Thymus (tissue), 11 donors: ENCODE measurements at regions not wholly inside any gene's neighbourhood (a gene's known extent, or its start where the extent isn't known, plus 50 kb on each side); places are given as distances from the start of the nearest gene placed in this dataset.

Source experiments
- DNase-seq, 9 donors: peaks; one replicate each; pipeline ENCODE4 v3.0.0-alpha.2; 2013; ENCODE audit warnings: low spot score in 9 of 9, low read depth in 6 of 9, missing footprints in 1 of 9
- H3K27ac ChIP-seq, 2 donors: one replicate each; pipeline ENCODE4 v1.5.1; 2013; ENCODE audit warnings: control low read depth in 1 of 2, low read depth in 1 of 2, low read length in 1 of 2, mild to moderate bottlenecking in 1 of 2, moderate library complexity in 1 of 2
- H3K27me3 ChIP-seq, 2 donors: one replicate each; pipeline ENCODE4 v1.5.1; 2013; ENCODE audit warnings: low read length in 1 of 2; ENCODE audit not compliant: control insufficient read depth in 2 of 2, insufficient read depth in 1 of 2
- H3K36me3 ChIP-seq, 2 donors: one replicate each; pipeline ENCODE4 v1.5.1; 2013; ENCODE audit warnings: low read length in 1 of 2, mild to moderate bottlenecking in 1 of 2, moderate library complexity in 1 of 2; ENCODE audit not compliant: control insufficient read depth in 2 of 2, insufficient read depth in 2 of 2
- H3K4me1 ChIP-seq, 2 donors: one replicate each; pipeline ENCODE4 v1.5.1; 2013; ENCODE audit warnings: low read length in 2 of 2; ENCODE audit not compliant: control insufficient read depth in 2 of 2, insufficient read depth in 2 of 2
- H3K4me3 ChIP-seq, 2 donors: one replicate each; pipeline ENCODE4 v1.5.1; 2013; ENCODE audit warnings: low read length in 2 of 2, control low read depth in 1 of 2, mild to moderate bottlenecking in 1 of 2
- H3K9me3 ChIP-seq, 2 donors: one replicate each; pipeline ENCODE4 v1.5.1; 2013; ENCODE audit warnings: low read length in 1 of 2, mild to moderate bottlenecking in 1 of 2; ENCODE audit not compliant: control insufficient read depth in 2 of 2, insufficient read depth in 1 of 2
- WGBS: extraction: QIAGEN DNeasy Blood & Tissue Kit; methylation state at CpG from one replicate; pipeline ENCODE4 v1.1.7; 2013; 5-methylcytosine and 5-hydroxymethylcytosine counted together
- donor health status: healthy.

DNA sequence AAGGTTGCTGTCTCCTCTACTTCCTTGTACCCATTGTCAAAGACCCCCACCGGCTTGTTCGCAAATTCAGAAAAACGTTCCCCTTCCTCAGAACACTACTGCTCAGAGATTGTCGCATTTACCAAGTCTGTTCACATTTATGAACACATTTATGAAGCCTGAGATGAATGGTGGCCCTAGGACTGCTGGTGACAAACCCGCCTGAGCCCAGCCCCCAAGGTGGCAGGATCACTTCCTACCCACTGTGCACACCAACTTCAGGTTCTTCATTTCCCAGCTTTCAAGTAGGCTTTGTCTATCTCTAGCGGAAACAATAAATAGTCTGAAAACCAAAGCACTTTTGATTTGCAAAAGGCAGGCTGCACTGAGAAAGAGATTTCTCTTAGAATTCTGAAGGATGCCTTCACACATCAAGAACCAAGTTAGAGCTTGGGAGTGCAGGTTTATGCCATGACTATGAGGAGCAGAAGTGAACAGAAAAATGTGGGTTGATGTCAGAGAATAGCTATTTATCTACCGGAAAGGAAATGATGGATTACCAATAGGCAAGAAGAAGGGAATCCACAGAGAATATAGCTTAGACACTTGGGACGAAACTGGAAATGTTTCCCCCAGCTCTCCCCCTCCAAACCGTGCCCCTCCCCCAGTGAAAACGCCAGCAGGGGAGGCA, 200.5 kb downstream of the TOMM20 start:
- Histone ChIP-seq H3K4me1 (peaks cover 16 to 46% of the 10 kb centered on the region in 2 donors), H3K4me3 (no peak overlapping the region), H3K9me3 (peaks cover 0 to 4% of the 10 kb centered on the region in 2 donors), H3K27ac (no peak overlapping the region), H3K36me3 (no peaks in the 10 kb centered on the region), H3K27me3 (no peaks in the 10 kb centered on the region)
- 64% methylated on average over 10 of the region's 10 CpGs for WGBS
- peak in 3 of 9 donors; percentile 19 to 64 (median 47) for DNase-seq

DNA sequence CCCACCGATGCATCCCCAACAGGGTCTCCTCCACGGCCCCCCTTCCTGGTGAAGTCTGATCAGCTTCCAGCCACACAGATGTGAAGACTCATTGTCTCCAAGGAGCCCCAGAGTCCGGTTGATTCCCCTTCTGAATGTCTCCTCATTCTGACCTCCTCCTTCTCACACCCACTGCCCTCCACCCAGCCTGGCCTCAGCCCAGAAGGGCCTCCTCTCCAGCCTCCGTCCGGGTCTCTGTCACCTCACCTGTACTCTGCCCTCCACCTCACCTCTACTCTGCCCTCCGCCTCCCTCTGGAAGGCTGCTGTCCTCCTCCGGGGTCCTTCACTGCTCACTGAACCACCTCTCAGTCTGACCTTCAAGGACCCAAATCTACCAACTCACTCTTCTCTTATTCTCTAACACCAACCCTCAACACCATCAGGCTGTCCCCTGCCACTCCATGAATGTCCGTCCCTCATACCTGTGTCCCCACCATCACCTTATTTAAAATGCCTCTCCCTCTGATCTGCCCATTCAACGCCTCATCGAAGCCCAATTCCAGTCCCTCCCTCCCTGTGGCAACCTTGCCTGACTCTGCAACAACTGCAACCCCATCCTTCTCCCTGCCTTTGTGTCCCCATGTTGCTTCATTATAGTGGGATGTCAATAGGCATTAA, 201.2 kb downstream of the TOMM20 start:
- Histone ChIP-seq H3K27ac (peak overlapping the region in 1 of 2 donors; percentile 78), H3K4me1 (peaks cover 16 to 42% of the 10 kb centered on the region in 2 donors), H3K36me3 (no peaks in the 10 kb centered on the region), H3K9me3 (peaks cover 0 to 4% of the 10 kb centered on the region in 2 donors), H3K27me3 (no peaks in the 10 kb centered on the region), H3K4me3 (no peak overlapping the region)
- WGBS = 97% methylated on average over 10 of the region's 10 CpGs
- no peak for DNase-seq

DNA sequence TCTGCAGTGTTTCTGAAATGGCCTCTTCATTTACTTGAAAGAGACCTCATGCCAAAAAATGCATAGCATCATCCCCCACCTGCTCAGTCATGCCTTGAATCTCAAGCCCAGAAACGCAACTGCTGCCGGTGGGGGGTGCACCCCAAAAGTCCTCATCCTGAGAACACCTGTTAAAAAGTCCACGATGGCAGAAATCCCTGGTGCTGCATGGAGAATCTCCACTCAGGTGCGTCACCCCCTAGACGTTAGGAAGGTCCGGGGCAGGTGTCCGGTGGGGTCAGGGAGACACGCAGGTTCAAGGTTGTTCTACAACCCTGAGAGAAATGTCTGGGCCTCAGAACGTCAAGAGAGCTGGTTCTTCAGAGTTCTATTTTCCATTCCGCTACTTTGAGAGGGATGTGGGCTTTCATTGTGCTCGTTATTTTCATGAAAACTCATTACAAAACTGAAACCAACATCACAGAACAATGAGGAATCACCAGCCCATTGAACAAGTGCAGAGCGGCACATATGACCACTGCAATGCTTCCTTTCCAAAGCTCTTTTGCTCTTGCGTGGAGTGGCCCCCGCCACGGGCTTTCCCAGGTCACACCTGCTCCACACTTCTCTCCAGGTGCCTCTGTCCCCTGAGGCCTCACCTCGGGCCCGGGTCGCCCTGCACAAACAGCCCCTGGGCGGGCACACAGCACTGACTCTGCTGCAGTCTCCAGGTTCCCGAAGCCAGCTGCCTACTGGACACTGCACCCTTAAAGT, 201.9 kb downstream of the TOMM20 start:
- H3K9me3 ChIP-seq = peaks cover 0 to 4% of the 10 kb centered on the region in 2 donors
- no peaks in the 10 kb centered on the region for H3K36me3 ChIP-seq
- WGBS = 61% methylated on average over 20 of the region's 20 CpGs
- peak overlapping the region in 1 of 2 donors; percentile 78 for H3K27ac ChIP-seq
- DNase-seq = peak in 2 of 9 donors; percentile 18 to 52
- H3K4me3 ChIP-seq = no peak overlapping the region
- H3K27me3 ChIP-seq = no peaks in the 10 kb centered on the region
- H3K4me1 ChIP-seq = peaks cover 16 to 42% of the 10 kb centered on the region in 2 donors

DNA sequence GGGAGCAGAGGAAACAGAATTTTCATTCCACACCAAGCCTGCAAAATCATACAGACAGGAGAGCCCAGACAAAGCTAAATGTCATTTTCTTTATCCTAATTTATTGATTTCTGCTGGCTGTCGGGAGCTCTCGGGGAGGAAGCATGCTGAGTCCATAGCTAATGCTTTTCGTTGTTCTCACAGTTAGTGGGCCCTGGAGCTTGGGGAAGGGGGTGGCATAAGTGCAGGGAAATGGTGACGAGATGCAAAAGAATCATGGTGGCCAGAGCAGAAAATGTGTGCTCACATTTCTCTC, 202.4 kb downstream of the TOMM20 start:
- no peaks in the 10 kb centered on the region for H3K27me3 ChIP-seq
- H3K27ac ChIP-seq = peak overlapping the region in 1 of 2 donors; percentile 78
- no peaks in the 10 kb centered on the region for H3K36me3 ChIP-seq
- H3K4me3 ChIP-seq = no peak overlapping the region
- H3K4me1 ChIP-seq = peaks cover 16 to 42% of the 10 kb centered on the region in 2 donors
- DNase-seq = no peak
- H3K9me3 ChIP-seq = peaks cover 0 to 4% of the 10 kb centered on the region in 2 donors
- 49% methylated on average over 4 of the region's 4 CpGs for WGBS

DNA sequence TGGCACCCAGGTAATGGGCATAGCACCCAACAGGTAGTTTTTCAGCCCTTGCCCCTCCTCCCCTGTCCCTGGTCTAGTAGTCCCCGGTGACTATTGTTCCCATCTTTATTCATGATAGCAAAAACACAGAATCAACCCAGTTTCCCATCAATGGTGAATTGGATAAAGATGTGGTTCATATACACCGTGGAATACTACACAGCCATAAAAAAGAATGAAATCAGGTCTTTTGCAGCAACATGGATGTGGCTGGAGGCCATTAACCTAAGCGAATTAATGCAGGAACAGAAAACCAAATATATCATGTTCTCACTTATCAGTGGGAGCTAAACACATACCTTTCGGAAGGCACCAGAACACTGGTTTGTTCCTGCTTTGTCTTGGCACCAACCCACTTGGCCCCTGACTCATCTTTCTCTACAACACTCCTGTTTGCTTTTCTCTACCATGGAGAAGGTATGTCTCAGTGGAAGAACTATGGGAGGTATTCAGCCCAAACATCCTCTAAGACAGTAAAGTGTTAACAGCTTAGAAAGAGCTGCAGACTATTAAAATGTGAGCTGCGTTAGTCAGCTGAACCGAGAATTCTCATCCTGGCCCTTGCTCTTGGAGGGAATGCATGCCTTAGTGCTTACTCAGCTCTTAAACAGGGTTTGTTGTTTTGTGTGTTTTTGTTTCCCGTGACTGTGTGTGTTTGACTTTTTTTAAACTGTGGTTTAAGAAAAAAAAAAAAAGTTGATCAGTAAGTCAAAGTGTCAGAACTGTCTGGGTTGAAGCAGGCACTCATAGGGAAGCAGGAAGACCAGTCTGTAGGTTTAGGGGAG, 203.0 kb downstream of the TOMM20 start:
- peaks cover 16 to 46% of the 10 kb centered on the region in 2 donors for H3K4me1 ChIP-seq
- peak overlapping the region in 1 of 2 donors; percentile 78 for H3K27ac ChIP-seq
- DNase-seq = peak in 2 of 9 donors; percentile 30 to 53
- H3K27me3 ChIP-seq = no peaks in the 10 kb centered on the region
- 69% methylated on average over 7 of the region's 7 CpGs for WGBS
- H3K9me3 ChIP-seq = peaks cover 0 to 6% of the 10 kb centered on the region in 2 donors
- no peak overlapping the region for H3K4me3 ChIP-seq
- H3K36me3 ChIP-seq = no peaks in the 10 kb centered on the region

DNA sequence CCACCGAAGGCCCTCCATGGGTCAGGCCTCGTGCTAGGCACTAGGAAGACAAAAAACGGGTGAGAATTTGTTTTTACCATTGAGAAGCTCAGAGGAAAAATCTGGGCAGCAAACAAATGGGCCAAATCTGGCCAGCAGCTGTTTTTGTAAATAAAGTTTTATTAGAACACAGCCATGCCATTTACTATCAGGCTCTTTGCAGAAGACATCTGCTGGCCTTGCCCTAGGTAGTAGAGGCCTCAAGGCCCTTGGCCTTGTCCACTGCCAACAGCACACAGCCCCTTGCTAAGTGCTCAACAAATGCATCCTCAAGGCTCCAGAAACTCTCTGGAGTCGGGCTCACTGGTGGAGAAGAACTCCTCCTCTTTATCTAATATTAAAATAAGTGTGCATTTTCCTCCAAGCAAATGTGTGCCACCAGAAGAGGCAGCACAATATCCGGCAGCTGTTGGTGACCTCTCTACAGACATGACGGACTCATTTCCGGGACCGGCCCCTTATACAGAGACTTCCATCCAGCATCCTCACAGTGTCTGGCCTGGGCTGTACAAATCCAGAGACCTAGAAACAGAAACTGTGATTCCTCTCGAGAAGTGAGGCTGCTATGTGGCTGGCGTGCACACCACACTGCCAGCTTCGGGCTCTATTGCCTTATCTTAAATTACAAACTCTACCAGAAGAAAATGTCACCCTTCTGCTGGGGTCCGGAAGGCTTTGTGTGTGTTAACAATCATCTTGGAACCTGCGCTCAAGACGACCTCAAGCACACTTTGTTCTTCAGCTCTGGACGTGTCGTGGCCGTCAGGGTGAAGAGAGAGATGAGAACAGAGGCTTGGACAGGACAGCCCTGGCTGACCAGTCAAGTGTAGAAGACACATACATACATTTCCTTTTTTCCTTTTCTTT, 203.9 kb downstream of the TOMM20 start:
- WGBS = 81% methylated on average over 17 of the region's 17 CpGs
- DNase-seq = peak in 1 of 9 donors; percentile 39
- Histone ChIP-seq H3K36me3 (no peaks in the 10 kb centered on the region), H3K4me3 (no peak overlapping the region), H3K4me1 (peaks cover 16 to 46% of the 10 kb centered on the region in 2 donors), H3K27me3 (no peaks in the 10 kb centered on the region), H3K27ac (no peak overlapping the region), H3K9me3 (peaks cover 0 to 15% of the 10 kb centered on the region in 2 donors)

DNA sequence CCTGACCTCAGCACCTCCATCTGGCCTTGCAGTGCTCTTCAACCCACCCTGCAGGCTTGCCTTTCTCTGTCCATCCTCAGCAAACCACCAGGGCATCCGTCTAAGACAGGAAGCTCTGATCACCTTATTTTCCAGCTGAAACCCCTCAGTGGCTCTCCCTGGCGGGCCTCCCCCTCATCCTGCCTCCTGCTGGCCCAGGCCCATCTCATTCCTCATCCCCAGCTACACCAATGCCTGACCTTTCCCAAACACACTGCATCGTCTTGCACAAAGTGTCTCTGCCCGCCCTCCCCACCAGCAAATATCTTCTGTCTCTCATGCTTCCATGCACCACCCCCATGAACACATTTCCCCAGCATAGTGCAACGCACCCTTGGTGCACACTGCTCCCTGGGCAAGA, 205.0 kb downstream of the TOMM20 start:
- H3K27ac ChIP-seq = no peak overlapping the region
- H3K4me1 ChIP-seq = peaks cover 15 to 42% of the 10 kb centered on the region in 2 donors
- H3K36me3 ChIP-seq = no peaks in the 10 kb centered on the region
- H3K4me3 ChIP-seq = no peak overlapping the region
- no peak for DNase-seq
- no peaks in the 10 kb centered on the region for H3K27me3 ChIP-seq
- WGBS = 96% methylated on average over 5 of the region's 5 CpGs
- peaks cover 0 to 15% of the 10 kb centered on the region in 2 donors for H3K9me3 ChIP-seq

DNA sequence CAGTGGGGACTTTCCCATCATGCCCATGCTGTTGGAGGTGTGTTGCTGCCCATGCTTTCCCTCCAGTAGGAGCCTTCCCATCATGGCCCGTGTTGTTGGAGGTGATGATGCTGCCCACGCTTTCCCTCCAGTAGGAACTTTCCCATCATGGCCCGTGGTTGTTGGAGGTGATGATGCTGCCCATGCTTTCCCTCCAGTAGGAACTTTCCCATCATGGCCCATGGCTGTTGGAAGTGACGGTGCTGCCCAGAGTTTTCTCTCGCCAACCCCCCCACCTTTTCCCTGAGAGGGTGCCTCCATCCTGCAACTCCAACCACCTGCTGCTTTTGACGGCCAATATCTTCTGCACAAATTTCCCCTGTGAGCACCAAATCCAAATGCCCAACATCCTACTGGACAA, 205.7 kb downstream of the TOMM20 start:
- 98% methylated on average over 6 of the region's 6 CpGs for WGBS
- no peak for DNase-seq
- no peaks in the 10 kb centered on the region for H3K36me3 ChIP-seq
- peaks cover 13 to 41% of the 10 kb centered on the region in 2 donors for H3K4me1 ChIP-seq
- peaks cover 0 to 15% of the 10 kb centered on the region in 2 donors for H3K9me3 ChIP-seq
- no peaks in the 10 kb centered on the region for H3K27me3 ChIP-seq
- H3K27ac ChIP-seq = no peak overlapping the region
- no peak overlapping the region for H3K4me3 ChIP-seq
